ENCODE measurements at regions not wholly inside any gene's neighbourhood (a gene's known extent, or its start where the extent isn't known, plus 50 kb on each side); places are given as distances from the start of the nearest gene placed in this dataset.

GRCh38 chr3:22372292-22373062, 621.5 kb upstream of the ZNF385D start:
- H3K36me3 Mint-ChIP-seq: peaks cover 12% of the 10 kb centered on the region
- no peak overlapping the region for H3K4me3 ChIP-seq (ENCODE audit: low read length)

GRCh38 chr3:22373182-22373581, 622.2 kb upstream of the ZNF385D start:
- no peak overlapping the region for H3K27ac ChIP-seq (ENCODE audit: low read length)
- Mint-ChIP-seq H3K9me3 (peaks cover 11 to 15% of the 10 kb centered on the region in 2 donors), H3K36me3 (peaks cover 12% of the 10 kb centered on the region), H3K4me3 (no peak overlapping the region), H3K27ac (no peak overlapping the region), H3K27me3 (ENCODE audit: low read depth in 2 of 2) (peaks cover 18 to 26% of the 10 kb centered on the region in 2 donors), H3K4me1 (no peaks in the 10 kb centered on the region)
- 93% methylated on average over 3 of the region's 5 CpGs for WGBS (ENCODE audit: insufficient coverage)
- H3K27me3 ChIP-seq (ENCODE audit: control insufficient read depth, insufficient read depth, low read length): peaks cover 3% of the 10 kb centered on the region
- H3K36me3 ChIP-seq (ENCODE audit: control insufficient read depth, insufficient read depth, low read length): no peaks in the 10 kb centered on the region
- no peak for DNase-seq
- no peaks in the 10 kb centered on the region for H3K4me1 ChIP-seq (ENCODE audit: control insufficient read depth, insufficient read depth, low read length)
- no peaks in the 10 kb centered on the region for H3K9me3 ChIP-seq (ENCODE audit: control insufficient read depth, insufficient read depth, low read length)
- no peak for ATAC-seq
- no peak overlapping the region for H3K4me3 ChIP-seq (ENCODE audit: low read length)
- TF ChIP-seq CTCF (IDR thresholded peaks at IDR 0.05): no peak
- intact Hi-C loops (cut with micrococcal nuclease): no loop called here

More at GRCh38 chr3:22372292-22373062, 621.5 kb upstream of the ZNF385D start:
- DNase-seq (no peak), ATAC-seq (no peak)
- TF ChIP-seq CTCF (IDR thresholded peaks at IDR 0.05): no peak
- peaks cover 11 to 15% of the 10 kb centered on the region in 2 donors for H3K9me3 Mint-ChIP-seq
- H3K4me1 ChIP-seq (ENCODE audit: control insufficient read depth, insufficient read depth, low read length): no peaks in the 10 kb centered on the region
- H3K27ac Mint-ChIP-seq: no peak overlapping the region
- H3K9me3 ChIP-seq (ENCODE audit: control insufficient read depth, insufficient read depth, low read length): no peaks in the 10 kb centered on the region
- H3K27me3 ChIP-seq (ENCODE audit: control insufficient read depth, insufficient read depth, low read length): peaks cover 3% of the 10 kb centered on the region
- no peaks in the 10 kb centered on the region for H3K4me1 Mint-ChIP-seq
- WGBS (ENCODE audit: insufficient coverage): 2% methylated on average over 74 of the region's 74 CpGs
- no peaks in the 10 kb centered on the region for H3K36me3 ChIP-seq (ENCODE audit: control insufficient read depth, insufficient read depth, low read length)
- H3K27me3 Mint-ChIP-seq (ENCODE audit: low read depth in 2 of 2): peaks cover 18 to 26% of the 10 kb centered on the region in 2 donors
- intact Hi-C loops (cut with micrococcal nuclease): no loop called here
- H3K27ac ChIP-seq (ENCODE audit: low read length): no peak overlapping the region
- H3K4me3 Mint-ChIP-seq: no peak overlapping the region

GRCh38 chr3:22373827-22374226, 622.8 kb upstream of the ZNF385D start:
- Mint-ChIP-seq H3K9me3 (peaks cover 12 to 13% of the 10 kb centered on the region in 2 donors), H3K4me1 (no peaks in the 10 kb centered on the region), H3K27ac (no peak overlapping the region), H3K4me3 (no peak overlapping the region), H3K27me3 (ENCODE audit: low read depth in 2 of 2) (peaks cover 18 to 26% of the 10 kb centered on the region in 2 donors), H3K36me3 (peaks cover 12% of the 10 kb centered on the region)
- intact Hi-C loops (cut with micrococcal nuclease): no loop called here
- peaks cover 3% of the 10 kb centered on the region for H3K27me3 ChIP-seq (ENCODE audit: control insufficient read depth, insufficient read depth, low read length)
- no peak overlapping the region for H3K27ac ChIP-seq (ENCODE audit: low read length)
- DNase-seq (no peak), ATAC-seq (no peak)
- no peaks in the 10 kb centered on the region for H3K9me3 ChIP-seq (ENCODE audit: control insufficient read depth, insufficient read depth, low read length)
- H3K4me1 ChIP-seq (ENCODE audit: control insufficient read depth, insufficient read depth, low read length): no peaks in the 10 kb centered on the region
- no CpG with 5 or more reads among the region's 3 CpGs for WGBS (ENCODE audit: insufficient coverage)
- no peak overlapping the region for H3K4me3 ChIP-seq (ENCODE audit: low read length)
- no peak for TF ChIP-seq CTCF (IDR thresholded peaks at IDR 0.05)
- no peaks in the 10 kb centered on the region for H3K36me3 ChIP-seq (ENCODE audit: control insufficient read depth, insufficient read depth, low read length)

- peaks cover 12 to 23% of the 10 kb centered on the region in 2 donors for H3K9me3 Mint-ChIP-seq
These were observed 626.4 kb upstream of the ZNF385D start for GRCh38 chr3:22377421-22377820.

More at GRCh38 chr3:22377421-22377820, 626.4 kb upstream of the ZNF385D start:
- Mint-ChIP-seq H3K27ac (no peak overlapping the region), H3K4me1 (no peaks in the 10 kb centered on the region), H3K4me3 (no peak overlapping the region), H3K27me3 (ENCODE audit: low read depth in 2 of 2) (peaks cover 7 to 15% of the 10 kb centered on the region in 2 donors), H3K36me3 (no peaks in the 10 kb centered on the region)
- intact Hi-C loops (cut with micrococcal nuclease): no loop called here
- DNase-seq: no peak
- no peak for TF ChIP-seq CTCF (IDR thresholded peaks at IDR 0.05)
- ATAC-seq: no peak
- no peak overlapping the region for H3K4me3 ChIP-seq (ENCODE audit: low read length)
- no peaks in the 10 kb centered on the region for H3K4me1 ChIP-seq (ENCODE audit: control insufficient read depth, insufficient read depth, low read length)
- H3K27ac ChIP-seq (ENCODE audit: low read length): no peak overlapping the region
- no peaks in the 10 kb centered on the region for H3K27me3 ChIP-seq (ENCODE audit: control insufficient read depth, insufficient read depth, low read length)
- H3K36me3 ChIP-seq (ENCODE audit: control insufficient read depth, insufficient read depth, low read length): no peaks in the 10 kb centered on the region
- H3K9me3 ChIP-seq (ENCODE audit: control insufficient read depth, insufficient read depth, low read length): no peaks in the 10 kb centered on the region
